H1 (cell line): ENCODE measurements at regions not wholly inside any gene's neighbourhood (a gene's known extent, or its start where the extent isn't known, plus 50 kb on each side); places are given as distances from the start of the nearest gene placed in this dataset.

ENCODE experiments used
- CHD7 ChIP-seq: fragments of 300-600 bp; sonication (generic); IDR thresholded peaks from 2 replicates; pipeline ENCODE4 v1.7.1; 2012; ENCODE audit warnings: low read length, moderate library complexity, mild to moderate bottlenecking, inconsistent platforms; ENCODE audit not compliant: insufficient replicate concordance
- POLR2AphosphoS5 ChIP-seq: IDR thresholded peaks from 2 replicates; pipeline ENCODE4 v1.6.1; 2011; ENCODE audit warnings: low read depth, low read length
- SP2 ChIP-seq: IDR thresholded peaks from 2 replicates; pipeline ENCODE4 v1.6.1; 2012; ENCODE audit warnings: mild to moderate bottlenecking, low read length, inconsistent platforms

GRCh38 chr13:40047322-40047771, 391.9 kb downstream of the COG6 start (continued):
- TF ChIP-seq CHD7 (no peak), POLR2AphosphoS5 (no peak), SP2 (no peak)
- TF ChIP-seq, all 59 proteins: peak for 0
